GM10266 (cell line): ENCODE measurements at regions not wholly inside any gene's neighbourhood (a gene's known extent, or its start where the extent isn't known, plus 50 kb on each side); places are given as distances from the start of the nearest gene placed in this dataset.

Experiments used
- DNase-seq: peaks from one replicate; pipeline ENCODE4 v3.0.0; 2012; ENCODE audit errors: extremely low spot score
- CTCF ChIP-seq: IDR thresholded peaks from 2 replicates; pipeline ENCODE4 v1.5.1; 2012; ENCODE audit warnings: mild to moderate bottlenecking, low read depth; ENCODE audit not compliant: control insufficient read depth, insufficient read depth; ENCODE audit errors: missing control alignments

GRCh38 chr5:23260621-23261020 is 246.8 kb upstream of the PRDM9 start:
- TF ChIP-seq CTCF, result no peak

GRCh38 chr5:23257656-23258055 is 249.8 kb upstream of the PRDM9 start:
- TF ChIP-seq CTCF, result no peak
- DNase-seq, result no peak

More at GRCh38 chr5:23260621-23261020, 246.8 kb upstream of the PRDM9 start:
- no peak for DNase-seq

- DNase-seq, result no peak
- no peak for TF ChIP-seq CTCF
Observed at GRCh38 chr5:23253621-23254198, 253.7 kb upstream of the PRDM9 start.

- TF ChIP-seq CTCF, result no peak
- no peak for DNase-seq
Observed at GRCh38 chr5:23242891-23243290, 264.5 kb upstream of the PRDM9 start.

GRCh38 chr5:23235246-23235645 is 272.2 kb upstream of the PRDM9 start:
- no peak for TF ChIP-seq CTCF
- no peak for DNase-seq

GRCh38 chr5:23234197-23234596 is 273.2 kb upstream of the PRDM9 start:
- no peak for DNase-seq
- TF ChIP-seq CTCF, result no peak

GRCh38 chr5:23223846-23224245 is 283.6 kb upstream of the PRDM9 start:
- no peak for TF ChIP-seq CTCF
- no peak for DNase-seq
